SK-N-SH treated with all-trans-retinoic acid at 6 μM for 48 hours (cell line): ENCODE measurements at regions not wholly inside any gene's neighbourhood (a gene's known extent, or its start where the extent isn't known, plus 50 kb on each side); places are given as distances from the start of the nearest gene placed in this dataset.
"Not testable (repeated sequence)": the region's sequence is repeated elsewhere in the genome, so short reads cannot be mapped to it uniquely, and the experiment has no call there.

ENCODE experiments used
- ARNTL ChIP-seq: fragments of 450-650 bp; formaldehyde crosslinking; IDR thresholded peaks from 2 replicates; pipeline ENCODE4 v1.5.0; 2020; ENCODE audit warnings: low read depth, mild to moderate bottlenecking, moderate library complexity, borderline replicate concordance
- BACH2 ChIP-seq: fragments of 250-450 bp; sonication (Bioruptor Pico); IDR thresholded peaks from 2 replicates; pipeline ENCODE4 v1.9.0; 2021; ENCODE audit warnings: mild to moderate bottlenecking, borderline replicate concordance
- CSDC2 ChIP-seq: fragments of 250-450 bp; sonication (Bioruptor Pico); IDR thresholded peaks from 2 replicates; pipeline ENCODE4 v1.5.0; 2020; ENCODE audit warnings: mild to moderate bottlenecking, moderate library complexity
- PPARA ChIP-seq: fragments of 250-450 bp; sonication (Bioruptor Pico); IDR thresholded peaks from 2 replicates; pipeline ENCODE4 v1.5.0; 2020; ENCODE audit warnings: mild to moderate bottlenecking, borderline replicate concordance
- SNAI2 ChIP-seq: fragments of 250-450 bp; sonication (Bioruptor Pico); IDR thresholded peaks from 2 replicates; pipeline ENCODE4 v1.5.0; 2020; ENCODE audit warnings: mild to moderate bottlenecking, moderate library complexity
- TCF4 ChIP-seq: fragments of 250-450 bp; sonication (Bioruptor Pico); IDR thresholded peaks from 2 replicates; pipeline ENCODE4 v1.8.0; 2021; ENCODE audit warnings: mild to moderate bottlenecking, moderate library complexity, borderline replicate concordance
- TOX ChIP-seq: fragments of 250-450 bp; sonication (Bioruptor Pico); IDR thresholded peaks from 2 replicates; pipeline ENCODE4 v1.8.0; 2021; ENCODE audit warnings: mild to moderate bottlenecking, moderate library complexity, borderline replicate concordance
- ZC3H10 ChIP-seq: fragments of 250-450 bp; sonication (Bioruptor Pico); IDR thresholded peaks from 2 replicates; pipeline ENCODE4 v1.5.1; 2021; ENCODE audit warnings: mild to moderate bottlenecking, moderate library complexity
- ZFP3 ChIP-seq: fragments of 250-450 bp; sonication (Bioruptor Pico); IDR thresholded peaks from 2 replicates; pipeline ENCODE4 v1.5.0; 2020; ENCODE audit warnings: mild to moderate bottlenecking, moderate library complexity
- ZFP30 ChIP-seq: fragments of 450-650 bp; formaldehyde crosslinking; IDR thresholded peaks from 2 replicates; pipeline ENCODE4 v1.5.0; 2022; ENCODE audit warnings: mild to moderate bottlenecking, moderate library complexity
- ZNF70 ChIP-seq: fragments of 450-650 bp; formaldehyde crosslinking; IDR thresholded peaks from 2 replicates; pipeline ENCODE4 v1.5.0; 2020; ENCODE audit warnings: mild to moderate bottlenecking, moderate library complexity
- ZNF8 ChIP-seq: fragments of 450-650 bp; formaldehyde crosslinking; IDR thresholded peaks from 2 replicates; pipeline ENCODE4 v1.5.0; 2020; ENCODE audit warnings: mild to moderate bottlenecking, moderate library complexity

GRCh38 chr11:96585944-96586880 lies 196.4 kb downstream of the JRKL start:
- TF ChIP-seq BACH2 (CRISPR knock-in tag); ZC3H10 (CRISPR knock-in tag); TCF4 (CRISPR knock-in tag); ZNF8 (CRISPR knock-in tag); TOX (CRISPR knock-in tag); ARNTL (CRISPR knock-in tag); SNAI2 (CRISPR knock-in tag); CSDC2 (CRISPR knock-in tag); PPARA; ZFP3 (CRISPR knock-in tag); ZFP30 (CRISPR knock-in tag); ZNF70 (CRISPR knock-in tag): not testable (repeated sequence)
